Left forelimb (tissue), 1 donor: ENCODE measurements at regions not wholly inside any gene's neighbourhood (a gene's known extent, or its start where the extent isn't known, plus 50 kb on each side); places are given as distances from the start of the nearest gene placed in this dataset.

Source experiments
- DNase-seq: peaks from one replicate; pipeline ENCODE4 v3.0.0-alpha.2; 2018; ENCODE audit warnings: low spot score

DNA sequence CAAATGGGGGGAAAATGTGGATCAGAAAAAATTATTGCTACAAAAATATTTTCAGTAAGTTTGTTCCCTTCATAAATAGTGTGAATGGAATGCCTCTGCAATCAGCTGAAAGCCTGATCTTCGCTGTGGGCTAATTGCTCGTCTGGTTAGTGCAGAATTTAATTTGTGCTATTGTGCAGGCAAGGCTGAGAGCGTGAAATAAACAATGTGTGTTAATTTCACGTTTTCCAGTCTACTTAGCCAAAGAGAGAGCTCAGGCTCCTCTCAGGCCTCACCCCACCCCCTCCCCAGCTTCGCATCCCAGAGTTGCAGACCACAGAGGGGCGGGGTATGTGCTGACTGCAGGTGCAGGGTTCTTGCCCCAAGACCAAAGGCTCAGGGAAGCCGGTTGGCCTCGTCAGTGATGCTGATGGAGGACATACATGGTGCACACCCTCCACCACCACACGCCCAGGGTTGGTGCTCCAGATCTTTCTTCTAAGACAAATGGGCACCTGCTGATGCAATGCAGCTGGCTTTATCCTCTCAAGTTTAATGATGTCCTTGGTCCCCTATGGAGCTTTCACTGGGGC, 302.6 kb upstream of the SLC14A2 start:
- no peak for DNase-seq

DNA sequence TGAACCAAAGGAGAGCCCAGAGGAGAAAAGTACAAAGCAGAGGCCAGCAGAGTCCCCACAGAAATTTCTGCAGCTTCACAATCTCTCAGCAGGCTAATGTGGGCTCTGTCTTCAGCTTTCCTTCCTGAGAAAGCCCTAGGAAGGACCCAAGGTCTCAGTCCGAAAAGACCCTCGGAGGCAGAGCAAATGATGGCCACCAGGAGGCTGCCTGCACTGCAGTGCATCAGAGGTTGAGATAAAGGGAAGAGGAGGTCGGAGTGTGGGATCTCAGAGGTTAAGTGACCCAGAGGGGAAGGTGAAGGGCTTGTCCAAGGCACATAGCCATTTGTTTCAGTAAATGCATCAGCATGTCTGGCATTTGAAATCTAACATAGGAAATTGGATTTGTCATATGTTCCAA, 299.1 kb upstream of the SLC14A2 start:
- no peak for DNase-seq

DNA sequence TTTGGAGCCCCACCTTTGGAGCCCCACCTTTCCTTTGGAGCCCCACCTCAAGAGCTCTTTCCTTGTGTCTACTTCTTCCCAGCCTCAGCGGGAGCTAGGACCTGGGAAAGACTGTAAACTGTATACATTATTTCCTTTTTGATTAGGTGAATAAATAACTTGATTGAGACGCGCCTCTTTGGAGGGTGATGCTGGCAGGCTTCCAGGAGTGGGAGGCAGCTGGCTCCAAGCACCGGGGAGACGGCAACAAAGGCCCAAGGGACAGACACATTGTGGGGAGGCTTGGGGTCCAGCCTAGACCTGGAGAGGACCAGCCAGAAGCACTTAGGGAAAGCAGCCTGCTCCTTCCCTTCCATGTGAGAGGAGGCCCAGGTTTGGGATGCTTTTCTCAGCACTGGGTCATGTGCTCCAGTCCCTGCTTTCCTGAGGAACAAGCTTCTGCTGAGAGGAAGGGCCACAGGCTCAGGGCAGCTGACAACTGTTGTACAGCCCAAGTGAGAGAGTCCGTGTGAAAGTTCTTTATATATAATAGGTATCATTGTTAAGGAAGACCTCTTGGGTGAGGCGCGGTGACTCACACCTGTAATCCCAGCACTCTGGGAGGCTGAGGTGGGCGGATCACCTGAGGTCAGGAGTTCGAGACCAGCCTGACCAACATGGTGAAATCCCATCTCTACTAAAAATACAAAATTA, 297.2 kb upstream of the SLC14A2 start:
- DNase-seq, result no peak

DNA sequence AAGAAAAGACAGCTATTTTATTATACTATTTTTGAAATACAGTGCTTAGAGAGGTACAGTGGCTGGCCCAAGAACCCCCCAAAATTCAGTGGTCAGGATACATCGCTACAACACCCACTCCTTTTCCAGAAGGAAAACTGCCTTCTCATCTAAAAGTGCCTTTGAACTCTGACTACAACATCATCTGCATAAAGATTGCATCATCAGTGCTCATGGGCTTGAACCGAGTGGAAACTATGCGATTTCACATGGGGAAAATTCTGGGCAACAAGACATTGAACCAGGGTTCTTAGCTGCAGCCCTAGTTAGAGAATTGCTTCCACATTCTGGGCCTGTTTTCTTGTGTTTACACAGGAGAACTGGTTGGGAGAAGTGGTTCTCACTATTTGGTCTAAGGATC, 294.6 kb upstream of the SLC14A2 start:
- no peak for DNase-seq

DNA sequence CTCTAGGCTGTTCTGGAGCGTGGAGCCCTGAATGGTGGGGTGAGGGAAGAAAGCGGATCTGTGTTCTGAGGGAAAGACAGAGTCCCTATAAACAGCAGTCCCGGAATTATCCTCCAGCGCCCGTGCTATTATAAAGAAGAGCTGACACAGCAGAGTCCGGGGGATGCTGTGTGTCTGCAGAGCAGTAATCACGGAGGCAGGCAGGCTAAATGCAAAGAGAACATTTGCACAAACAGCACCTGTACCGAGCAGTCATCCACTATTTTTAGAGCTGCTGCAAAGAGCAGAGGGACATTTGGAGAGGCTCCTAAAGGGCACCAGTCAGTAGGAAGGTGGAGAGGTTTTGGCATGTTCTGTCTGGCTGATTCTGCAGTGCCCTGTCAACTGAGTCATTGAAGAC, 293.8 kb upstream of the SLC14A2 start:
- no peak for DNase-seq

DNA sequence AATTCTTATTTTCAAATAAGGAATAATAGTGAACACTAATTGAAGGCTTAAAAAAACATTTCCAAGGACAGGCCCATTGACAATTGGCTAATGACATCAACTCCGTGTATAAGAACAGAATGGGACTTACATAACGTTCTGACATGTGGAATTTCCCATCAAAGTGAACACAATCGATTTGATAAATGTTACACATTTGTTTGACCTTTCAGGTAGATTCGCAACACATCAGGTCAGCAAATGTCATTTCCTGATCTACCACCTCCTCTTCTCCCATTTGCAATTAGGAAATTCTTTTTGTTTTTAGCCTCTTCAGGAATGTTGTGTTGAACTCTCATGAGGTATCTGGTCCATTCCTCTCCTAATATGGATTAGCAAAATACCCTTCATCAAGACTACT, 292.9 kb upstream of the SLC14A2 start:
- DNase-seq, result no peak

DNA sequence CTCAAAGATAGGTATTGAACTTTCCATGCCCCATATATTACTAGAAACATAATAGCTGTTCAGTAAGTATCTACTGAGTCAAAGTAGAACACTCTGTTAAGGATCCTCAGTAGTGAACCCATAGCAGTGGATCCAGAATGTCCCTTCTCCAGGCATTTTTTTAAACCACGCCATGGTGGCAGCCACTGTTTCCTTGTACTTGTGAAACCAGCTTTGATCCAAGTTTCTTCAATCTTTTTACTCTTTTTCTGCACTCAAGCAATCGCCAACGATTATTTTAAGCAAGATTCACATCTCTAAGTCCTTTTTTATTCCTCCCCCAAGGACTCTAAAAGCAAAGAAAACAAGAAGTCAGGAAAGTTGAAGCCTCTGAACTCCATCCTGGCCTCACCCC, 291.2 kb upstream of the SLC14A2 start:
- no peak for DNase-seq

DNA sequence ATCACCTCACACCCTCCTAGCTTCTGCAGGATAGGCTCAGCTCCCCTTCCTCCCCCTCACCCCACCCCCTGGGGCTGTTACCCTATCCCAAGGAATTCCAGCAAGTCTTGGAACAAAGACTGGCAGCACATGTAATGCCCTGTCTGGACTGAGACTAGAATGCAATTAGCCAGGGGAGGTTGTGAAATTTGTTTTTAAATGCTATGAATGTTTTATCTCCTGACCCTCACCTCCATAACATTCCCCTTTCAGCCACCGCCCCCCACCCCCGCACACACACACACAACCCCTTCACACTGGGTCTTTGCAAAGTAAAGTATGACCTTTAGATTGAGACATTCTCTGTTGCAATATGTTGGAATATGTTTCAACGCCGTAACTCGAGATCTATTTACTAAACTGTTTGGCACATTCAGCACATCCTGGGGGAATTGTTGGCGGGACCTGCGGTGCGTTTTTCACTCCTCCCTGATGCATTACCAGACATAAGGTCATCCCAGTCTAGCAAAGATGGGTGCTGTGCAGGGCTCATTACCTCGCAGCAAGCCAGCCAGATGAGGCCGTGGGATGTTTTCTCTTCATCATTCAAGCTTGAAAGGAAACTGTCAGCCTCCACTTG, 290.7 kb upstream of the SLC14A2 start:
- DNase-seq, result no peak

DNA sequence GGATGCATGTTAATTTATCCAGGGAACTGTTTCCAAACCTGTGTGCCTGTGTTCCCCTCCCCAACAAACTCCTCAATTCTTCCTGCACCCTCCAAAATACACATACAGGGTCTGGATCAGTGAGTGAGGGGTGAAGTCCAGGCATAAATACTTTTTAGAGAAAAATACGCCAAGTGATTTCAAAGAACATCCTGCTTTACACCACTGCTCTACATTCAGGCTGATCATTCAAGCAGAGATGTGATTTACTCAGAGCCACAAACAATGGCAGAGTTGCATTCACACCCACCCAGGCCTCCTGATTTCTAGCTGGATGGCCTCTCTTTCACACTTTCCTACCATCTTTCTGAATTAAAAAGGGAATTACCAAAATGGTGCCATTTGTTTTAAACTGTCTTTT, 289.5 kb upstream of the SLC14A2 start:
- DNase-seq, result no peak

DNA sequence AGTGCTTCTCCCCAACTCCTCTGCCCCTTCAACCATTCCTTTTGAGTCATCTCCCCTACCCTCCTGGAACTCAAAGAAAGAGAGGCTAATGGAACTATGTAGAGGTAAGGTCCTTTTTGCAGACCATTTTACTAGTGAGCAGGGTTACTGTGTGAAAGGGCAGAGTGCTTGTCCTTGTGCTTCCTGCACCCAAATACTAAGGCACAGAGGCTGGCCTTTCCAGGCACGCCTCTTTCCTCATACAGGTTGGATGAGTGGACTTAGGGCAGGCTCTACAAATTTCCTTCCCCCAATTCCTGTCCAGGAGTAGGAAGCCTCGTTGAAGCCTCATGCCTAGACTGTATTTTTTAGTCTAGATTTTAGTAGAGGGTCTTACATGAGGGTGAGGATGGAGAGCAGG, 288.8 kb upstream of the SLC14A2 start:
- DNase-seq, result no peak

DNA sequence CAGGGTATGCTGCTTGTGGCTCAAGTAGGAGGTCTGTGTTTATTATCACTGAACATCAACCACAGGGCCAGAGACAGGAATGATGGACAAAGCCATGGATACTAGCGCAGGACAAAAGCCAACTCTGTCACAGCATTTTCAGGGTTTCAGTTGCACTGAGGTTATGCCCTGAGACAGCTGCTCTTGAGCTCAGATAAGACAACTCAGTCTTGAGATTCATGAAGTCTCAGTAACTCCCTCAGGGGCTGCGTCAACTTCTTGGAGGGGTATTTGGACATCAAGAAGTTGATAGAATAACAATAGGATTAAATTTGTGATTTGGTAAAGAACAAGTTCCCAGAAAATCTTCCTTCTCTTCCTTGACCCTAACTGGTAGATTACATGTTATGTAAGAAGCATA, 287.0 kb upstream of the SLC14A2 start:
- DNase-seq, result no peak

DNA sequence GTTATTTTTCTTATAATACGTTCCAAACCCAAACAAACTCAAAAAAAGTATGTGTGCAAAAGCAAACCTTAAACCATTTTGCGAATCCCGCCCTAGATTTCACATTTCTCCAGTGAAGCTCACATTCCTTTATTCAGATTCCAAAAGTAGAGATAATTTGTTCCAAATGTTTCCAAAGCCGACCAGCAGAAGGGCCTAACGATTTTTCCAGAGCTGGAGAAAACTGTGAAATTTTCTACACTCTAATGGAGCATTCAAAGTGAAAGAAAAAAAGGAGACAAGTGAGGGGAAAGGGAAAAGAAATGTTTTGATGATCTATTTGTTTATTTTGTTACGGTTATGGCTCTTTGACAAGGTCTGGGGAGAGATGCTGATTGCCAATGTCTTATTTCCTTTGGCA, 286.5 kb upstream of the SLC14A2 start:
- DNase-seq, result no peak

DNA sequence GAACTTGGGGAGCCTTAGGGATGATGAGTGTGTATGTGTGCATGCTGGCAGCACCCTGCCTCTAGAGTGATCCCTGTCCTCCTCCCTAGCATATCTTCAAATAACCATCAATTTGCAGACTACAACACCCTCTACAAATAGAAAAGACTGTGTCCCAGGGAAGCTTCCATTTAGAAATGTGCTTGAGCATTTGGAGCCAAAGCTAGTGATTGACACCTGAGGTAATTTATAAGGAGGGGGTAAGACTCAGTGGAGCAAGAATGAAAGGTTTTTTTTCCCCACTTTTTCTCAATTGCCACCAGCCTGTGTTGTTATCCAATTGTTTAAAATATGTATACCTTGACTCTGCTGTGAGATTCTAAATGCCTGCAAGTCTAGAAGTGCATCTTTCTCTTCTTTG, 286.0 kb upstream of the SLC14A2 start:
- DNase-seq, result no peak

DNA sequence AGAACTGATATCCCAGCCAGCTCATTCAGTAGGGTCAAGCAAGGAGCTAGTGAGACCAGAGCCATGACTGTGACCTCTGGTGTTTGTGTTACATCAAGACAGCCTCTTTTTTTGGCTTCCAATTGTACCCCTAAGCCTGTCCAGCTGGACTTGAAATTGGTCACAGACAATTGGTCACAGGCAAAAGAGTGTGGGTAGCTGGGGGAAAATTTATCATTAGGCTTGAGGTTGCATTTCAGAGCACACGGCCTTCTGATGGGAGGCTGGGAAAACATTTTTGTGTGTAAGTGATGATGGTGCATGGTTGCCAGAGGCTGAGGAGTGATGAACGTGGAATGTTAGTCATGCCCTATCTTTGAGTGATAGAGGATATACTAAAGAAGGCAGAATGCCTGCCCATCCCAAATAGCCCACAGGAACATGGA, 285.1 kb upstream of the SLC14A2 start:
- DNase-seq, result no peak

DNA sequence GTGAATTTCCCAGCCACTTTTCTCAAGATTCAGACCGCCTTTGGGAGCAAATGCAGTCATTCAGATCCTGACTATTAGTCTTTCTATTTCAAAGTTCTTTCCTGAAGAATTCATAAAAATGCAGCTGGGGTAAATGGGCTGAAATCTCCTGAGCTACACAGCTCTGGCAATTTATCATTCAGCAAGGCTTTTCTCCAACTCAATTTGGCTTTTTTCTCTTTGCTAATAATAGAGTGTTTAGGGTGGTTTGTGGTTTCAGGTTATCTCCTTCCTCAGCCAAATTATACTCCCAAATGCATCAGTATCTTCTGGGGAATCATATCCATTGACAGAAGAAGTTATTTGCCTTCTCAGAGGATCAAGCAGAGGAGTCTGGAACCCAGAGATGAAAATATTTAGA, 282.4 kb upstream of the SLC14A2 start:
- DNase-seq, result no peak

DNA sequence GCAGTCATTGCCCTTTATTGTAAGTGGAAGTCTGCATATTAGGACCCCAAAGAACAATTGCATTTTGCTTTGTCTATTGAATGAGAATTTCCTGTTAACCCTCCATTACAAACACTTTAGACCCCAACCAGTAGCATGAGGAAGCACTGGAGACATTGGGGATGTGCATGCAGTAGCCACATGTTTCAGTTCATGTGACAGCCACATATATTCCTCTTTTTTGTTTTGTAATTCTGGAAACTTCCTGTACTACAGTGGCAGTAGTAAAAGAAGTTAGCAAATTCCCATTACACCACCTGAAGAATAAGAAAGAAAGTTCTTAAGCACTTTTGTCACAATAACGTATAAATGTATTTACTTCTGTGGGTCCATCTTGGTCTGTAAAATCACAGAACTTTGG, 281.1 kb upstream of the SLC14A2 start:
- DNase-seq, result no peak

DNA sequence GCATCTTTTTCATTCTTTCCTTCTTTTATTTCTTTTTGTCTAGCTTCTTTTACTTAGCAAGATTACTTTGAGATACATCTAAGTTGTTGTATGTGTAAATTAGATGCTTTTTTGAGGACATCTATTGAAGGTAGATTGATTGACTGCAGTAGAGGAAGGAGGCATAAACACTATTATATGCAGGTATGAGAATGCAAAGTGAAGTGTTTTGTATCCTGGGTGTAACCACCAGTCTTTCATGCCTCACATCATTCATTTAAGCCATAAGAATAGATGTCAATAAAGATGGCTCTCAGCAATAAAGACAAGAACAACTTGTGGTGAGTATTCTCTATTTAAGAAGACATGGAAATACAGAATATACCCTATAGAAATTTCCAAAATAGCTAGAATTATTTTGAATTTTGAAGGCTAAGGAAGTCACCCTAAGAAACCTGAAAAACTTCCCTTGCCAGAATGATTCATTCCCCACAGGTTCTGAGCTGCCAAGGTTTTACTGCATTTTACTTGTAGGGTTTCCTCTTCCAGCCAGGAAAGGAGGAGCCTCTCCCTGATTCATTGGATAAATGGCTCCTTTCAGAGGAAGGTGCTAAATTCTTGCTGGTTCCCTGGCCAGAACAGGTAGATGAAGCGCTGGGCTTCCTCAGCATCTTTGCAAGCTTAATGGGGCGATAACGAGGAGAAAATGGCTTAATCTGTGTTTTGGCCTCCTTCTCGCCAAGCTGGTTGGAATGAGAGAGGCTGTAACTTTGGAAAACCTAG, 279.8 kb upstream of the SLC14A2 start:
- no peak for DNase-seq

DNA sequence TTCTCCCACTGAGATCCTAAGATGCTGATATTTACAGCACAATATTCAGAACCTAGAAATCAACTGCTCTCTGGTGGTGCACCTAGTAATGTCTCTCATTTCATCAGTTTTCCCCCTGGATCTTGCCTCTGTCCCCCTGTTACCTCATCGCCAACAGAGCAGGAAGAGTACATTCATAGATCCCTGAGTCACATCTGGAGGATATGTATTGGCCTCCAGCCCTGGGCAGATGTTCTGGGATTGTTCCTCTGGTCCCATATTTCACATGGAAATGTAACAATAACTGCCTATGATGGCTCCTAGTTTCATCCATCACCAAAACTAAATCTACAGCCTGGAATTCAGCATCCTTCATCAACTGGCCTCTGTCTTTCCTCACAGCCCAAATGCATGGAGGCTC, 278.8 kb upstream of the SLC14A2 start:
- DNase-seq, result no peak

DNA sequence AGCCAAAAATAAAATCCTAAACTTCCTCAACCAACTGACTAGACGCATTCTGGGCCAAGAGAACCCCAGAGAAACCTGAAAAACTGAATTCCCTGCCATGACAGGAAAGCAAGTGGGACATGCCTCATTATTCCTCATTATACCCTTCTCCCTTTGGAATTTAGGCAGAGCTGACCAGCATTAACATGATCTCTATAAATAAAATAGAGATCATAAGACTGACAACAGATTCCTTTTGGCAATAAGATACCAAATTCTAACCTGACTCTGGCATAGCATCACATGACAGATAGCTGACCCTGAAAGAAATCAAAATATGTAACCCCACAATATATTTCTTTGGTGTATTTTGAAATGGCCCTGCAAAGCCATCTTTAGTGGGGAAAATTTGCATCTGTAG, 277.8 kb upstream of the SLC14A2 start:
- no peak for DNase-seq

DNA sequence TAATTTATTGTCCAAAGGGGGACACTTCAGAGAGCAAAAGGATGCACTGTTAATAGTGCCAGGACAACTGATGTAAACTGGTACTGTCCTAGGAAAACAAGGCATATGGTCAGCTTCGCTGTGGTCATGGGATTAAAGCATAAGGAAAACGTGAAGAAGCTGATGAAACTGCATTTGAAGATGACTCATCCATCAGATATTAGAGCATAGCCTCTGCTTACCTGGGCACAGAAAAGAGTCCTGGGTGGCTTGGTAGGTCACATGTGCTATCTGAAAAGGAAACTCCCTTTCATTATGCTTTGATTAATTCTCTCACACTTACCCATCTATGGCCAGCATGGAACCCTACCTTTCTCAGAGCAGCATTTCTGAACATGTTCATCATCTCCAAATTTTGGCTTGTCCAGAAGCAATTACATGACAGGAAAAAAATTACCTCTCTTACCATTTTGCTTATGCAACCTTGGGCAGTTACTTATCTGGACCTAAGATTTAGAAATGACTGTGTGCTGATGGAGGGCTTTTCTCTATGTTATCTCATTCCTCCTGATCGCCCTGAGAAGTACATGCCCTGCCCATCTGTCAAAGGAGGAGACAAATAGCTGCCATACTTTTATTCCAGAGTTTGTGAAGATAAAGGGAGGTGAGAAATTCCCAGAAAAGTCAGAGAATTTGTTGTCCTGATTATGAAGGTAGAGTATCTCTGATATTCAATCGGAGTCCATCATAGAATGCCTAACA, 275.3 kb upstream of the SLC14A2 start:
- DNase-seq, result no peak

DNA sequence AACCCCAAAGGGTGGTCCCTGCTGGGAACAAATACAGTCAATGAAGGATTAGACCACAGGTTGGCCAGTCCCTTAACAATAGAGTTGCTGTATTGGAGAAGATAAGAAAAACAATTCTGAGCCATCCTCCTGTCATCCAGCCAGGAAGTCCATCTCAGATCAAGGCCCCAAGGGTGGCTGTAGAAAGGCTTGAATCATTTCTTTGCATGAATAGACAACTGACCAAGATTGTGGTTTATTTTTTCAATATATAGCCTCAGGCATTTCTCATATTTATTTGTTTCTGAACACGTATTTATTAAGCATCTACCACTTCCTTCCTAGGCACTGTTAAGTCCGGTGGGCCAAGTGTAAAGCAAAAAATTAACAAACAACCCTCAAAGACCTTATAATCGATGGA, 274.4 kb upstream of the SLC14A2 start:
- DNase-seq, result no peak

DNA sequence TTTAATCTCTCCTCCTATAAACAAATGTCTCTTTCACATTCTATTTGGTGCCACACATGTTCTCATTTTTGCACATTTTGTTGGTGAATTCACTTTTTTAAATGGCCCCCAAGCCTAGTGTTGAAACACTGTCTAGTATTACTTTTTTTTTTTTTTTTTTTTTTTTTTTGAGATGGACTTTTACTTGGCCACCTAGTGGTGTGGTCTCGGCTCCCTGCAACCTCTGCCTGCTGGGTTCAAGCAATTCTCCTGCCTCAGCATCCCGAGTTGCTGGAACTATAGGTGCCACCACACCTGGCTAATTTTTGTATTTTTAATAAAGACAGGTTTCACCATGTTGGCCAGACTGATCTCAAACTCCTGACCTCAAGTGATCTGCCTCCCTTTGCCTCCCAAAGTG, 273.8 kb upstream of the SLC14A2 start:
- no peak for DNase-seq
